ENCODE measurements at regions not wholly inside any gene's neighbourhood (a gene's known extent, or its start where the extent isn't known, plus 50 kb on each side); places are given as distances from the start of the nearest gene placed in this dataset.
"Not testable (repeated sequence)": the region's sequence is repeated elsewhere in the genome, so short reads cannot be mapped to it uniquely, and the experiment has no call there.

GRCh38 chr9:23039402-23039801 is 592.8 kb downstream of the DMRTA1 start:
- H3K36me3 ChIP-seq (ENCODE audit: insufficient read depth, low read length) = no peaks in the 10 kb centered on the region
- H3K9me2 ChIP-seq (ENCODE audit: insufficient read depth, low read length) = no peaks in the 10 kb centered on the region
- no peak for TF ChIP-seq EZH2phosphoT487 (IDR thresholded peaks at IDR 0.05; ENCODE audit: borderline replicate concordance, low read depth, low read length)
- no peak for TF ChIP-seq CTCF (conservative IDR thresholded peaks at IDR 0.05; ENCODE audit: low read length)
- DNase-seq (ENCODE audit: low spot score) = no peak
- intact Hi-C loops (cut with micrococcal nuclease; ENCODE audit: unreplicated experiment) = no loop called here
- no peak overlapping the region for H3K27ac ChIP-seq (ENCODE audit: low read depth, low read length, poor library complexity, severe bottlenecking)
- H3K9me3 ChIP-seq (ENCODE audit: low read length) = no peaks in the 10 kb centered on the region
- H3K4me2 ChIP-seq (ENCODE audit: low read length) = no peak overlapping the region
- no TSS peak for BruUV-seq (replicated peaks)
- H2AFZ ChIP-seq (ENCODE audit: low read length) = no peak overlapping the region
- ChIA-PET POLR2A (no interaction called here), CTCF (ENCODE audit: unreplicated experiment) (no interaction called here)
- no peak overlapping the region for H3K4me3 ChIP-seq (ENCODE audit: low read depth, low read length, poor library complexity, severe bottlenecking)
- H3K4me1 ChIP-seq (ENCODE audit: insufficient read depth, low read length, poor library complexity, severe bottlenecking) = no peaks in the 10 kb centered on the region
- no peaks in the 10 kb centered on the region for H3K79me2 ChIP-seq (ENCODE audit: insufficient read depth, low read depth, low read length)
- no peaks in the 10 kb centered on the region; the same call in 1 of the 2 replicates for H4K20me1 ChIP-seq (ENCODE audit: insufficient read depth, low read length)

- no peaks in the 10 kb centered on the region; the same call in 1 of the 2 replicates for H4K20me1 ChIP-seq (ENCODE audit: insufficient read depth, low read length)
- no peak overlapping the region for H3K4me2 ChIP-seq (ENCODE audit: low read length)
- intact Hi-C loops (cut with micrococcal nuclease; ENCODE audit: unreplicated experiment) = no loop called here
- BruUV-seq (replicated peaks) = no TSS peak
- no peak for DNase-seq (ENCODE audit: low spot score)
- H3K79me2 ChIP-seq (ENCODE audit: insufficient read depth, low read depth, low read length) = no peaks in the 10 kb centered on the region
- no peaks in the 10 kb centered on the region for H3K9me3 ChIP-seq (ENCODE audit: low read length)
- ChIA-PET POLR2A (no interaction called here), CTCF (ENCODE audit: unreplicated experiment) (no interaction called here)
- TF ChIP-seq EZH2phosphoT487 (IDR thresholded peaks at IDR 0.05; ENCODE audit: borderline replicate concordance, low read depth, low read length) (no peak), CTCF (conservative IDR thresholded peaks at IDR 0.05; ENCODE audit: low read length) (no peak)
- no peak overlapping the region for H3K4me3 ChIP-seq (ENCODE audit: low read depth, low read length, poor library complexity, severe bottlenecking)
- no peak overlapping the region for H2AFZ ChIP-seq (ENCODE audit: low read length)
- H3K9me2 ChIP-seq (ENCODE audit: insufficient read depth, low read length) = no peaks in the 10 kb centered on the region
- no peak overlapping the region for H3K27ac ChIP-seq (ENCODE audit: low read depth, low read length, poor library complexity, severe bottlenecking)
- H3K4me1 ChIP-seq (ENCODE audit: insufficient read depth, low read length, poor library complexity, severe bottlenecking) = no peaks in the 10 kb centered on the region
- no peaks in the 10 kb centered on the region for H3K36me3 ChIP-seq (ENCODE audit: insufficient read depth, low read length)
These were observed 594.8 kb downstream of the DMRTA1 start for GRCh38 chr9:23041466-23041865.

- POLR2A ChIA-PET = no interaction called here
- BruUV-seq (replicated peaks) = no TSS peak
- CTCF ChIA-PET (ENCODE audit: unreplicated experiment) = no interaction called here
These were observed 597.9 kb downstream of the DMRTA1 start for GRCh38 chr9:23044549-23044948.

GRCh38 chr9:23046026-23046425 is 599.4 kb downstream of the DMRTA1 start:
- CTCF ChIA-PET (ENCODE audit: unreplicated experiment); H2AFZ ChIP-seq (ENCODE audit: low read length); H3K79me2 ChIP-seq (ENCODE audit: insufficient read depth, low read depth, low read length); intact Hi-C loops (cut with micrococcal nuclease; ENCODE audit: unreplicated experiment); H3K4me2 ChIP-seq (ENCODE audit: low read length); H3K4me3 ChIP-seq (ENCODE audit: low read depth, low read length, poor library complexity, severe bottlenecking); H3K9me3 ChIP-seq (ENCODE audit: low read length); H3K36me3 ChIP-seq (ENCODE audit: insufficient read depth, low read length); POLR2A ChIA-PET; H3K4me1 ChIP-seq (ENCODE audit: insufficient read depth, low read length, poor library complexity, severe bottlenecking); BruUV-seq (replicated peaks); DNase-seq (ENCODE audit: low spot score); H3K9me2 ChIP-seq (ENCODE audit: insufficient read depth, low read length); H4K20me1 ChIP-seq (ENCODE audit: insufficient read depth, low read length); H3K27ac ChIP-seq (ENCODE audit: low read depth, low read length, poor library complexity, severe bottlenecking): not testable (repeated sequence)

More at GRCh38 chr9:23044549-23044948, 597.9 kb downstream of the DMRTA1 start:
- H4K20me1 ChIP-seq (ENCODE audit: insufficient read depth, low read length) = no peaks in the 10 kb centered on the region
- H3K9me2 ChIP-seq (ENCODE audit: insufficient read depth, low read length) = no peaks in the 10 kb centered on the region
- H3K27ac ChIP-seq (ENCODE audit: low read depth, low read length, poor library complexity, severe bottlenecking) = no peak overlapping the region
- H3K4me3 ChIP-seq (ENCODE audit: low read depth, low read length, poor library complexity, severe bottlenecking) = no peak overlapping the region
- no peak overlapping the region for H2AFZ ChIP-seq (ENCODE audit: low read length)
- no peak for DNase-seq (ENCODE audit: low spot score)
- TF ChIP-seq CTCF (conservative IDR thresholded peaks at IDR 0.05; ENCODE audit: low read length) (no peak), EZH2phosphoT487 (IDR thresholded peaks at IDR 0.05; ENCODE audit: borderline replicate concordance, low read depth, low read length) (no peak)
- no peaks in the 10 kb centered on the region for H3K36me3 ChIP-seq (ENCODE audit: insufficient read depth, low read length)
- no peaks in the 10 kb centered on the region for H3K9me3 ChIP-seq (ENCODE audit: low read length)
- no peaks in the 10 kb centered on the region for H3K79me2 ChIP-seq (ENCODE audit: insufficient read depth, low read depth, low read length)
- intact Hi-C loops (cut with micrococcal nuclease; ENCODE audit: unreplicated experiment) = no loop called here
- H3K4me2 ChIP-seq (ENCODE audit: low read length) = no peak overlapping the region
- no peaks in the 10 kb centered on the region for H3K4me1 ChIP-seq (ENCODE audit: insufficient read depth, low read length, poor library complexity, severe bottlenecking)

Measured in OCI-LY7 (cell line).